Neural crest cell (in vitro differentiated cells): ENCODE measurements at regions not wholly inside any gene's neighbourhood (a gene's known extent, or its start where the extent isn't known, plus 50 kb on each side); places are given as distances from the start of the nearest gene placed in this dataset.
A peak's percentile ranks its signal among the peaks of the same experiment; 100 is the strongest.

ENCODE experiments used
- DNase-seq: peaks from one replicate; pipeline ENCODE4 v3.0.0; 2021; ENCODE audit warnings: low read depth, mixed read lengths, low spot score
- H3K27ac Mint-ChIP-seq: one replicate; pipeline ENCODE4 v1.8.0; 2021; ENCODE audit warnings: mild to moderate bottlenecking, mixed read lengths; ENCODE audit not compliant: unreplicated experiment
- H3K27me3 Mint-ChIP-seq: 2 replicates; pipeline ENCODE4 v1.8.0; 2021; ENCODE audit warnings: low read depth, mild to moderate bottlenecking, mixed read lengths
- H3K36me3 Mint-ChIP-seq: 2 replicates; pipeline ENCODE4 v1.8.0; 2021; ENCODE audit warnings: low read depth, mild to moderate bottlenecking, mixed read lengths
- H3K4me1 Mint-ChIP-seq: 2 replicates; pipeline ENCODE4 v1.8.0; 2021; ENCODE audit warnings: mixed read lengths
- H3K4me3 Mint-ChIP-seq: one replicate; pipeline ENCODE4 v1.8.0; 2021; ENCODE audit warnings: mild to moderate bottlenecking, mixed read lengths
- H3K9me3 Mint-ChIP-seq: 2 replicates; pipeline ENCODE4 v1.8.0; 2021; ENCODE audit warnings: mixed read lengths
- CTCF ChIP-seq: fragments of 200-600 bp; sonication (generic); conservative IDR thresholded peaks from 2 replicates; pipeline ENCODE4 v1.5.0; 2021; ENCODE audit warnings: antibody characterized with exemption, mild to moderate bottlenecking

- Mint-ChIP-seq H3K27ac (peak overlapping the region; percentile 99), H3K27me3 (no peaks in the 10 kb centered on the region), H3K4me1 (peaks cover 55% of the 10 kb centered on the region), H3K4me3 (peak overlapping the region; percentile 54), H3K9me3 (peaks cover 1% of the 10 kb centered on the region), H3K36me3 (no peaks in the 10 kb centered on the region)
- no peak for DNase-seq
- no peak for TF ChIP-seq CTCF
Measured at GRCh38 chr9:105993116-105993854, 298.9 kb downstream of the TMEM38B start.

- H3K4me3 Mint-ChIP-seq = no peak overlapping the region
- DNase-seq = no peak
- H3K4me1 Mint-ChIP-seq = peaks cover 59% of the 10 kb centered on the region
- no peak for TF ChIP-seq CTCF
- H3K27ac Mint-ChIP-seq = peak overlapping the region; percentile 99
- H3K27me3 Mint-ChIP-seq = no peaks in the 10 kb centered on the region
- H3K36me3 Mint-ChIP-seq = no peaks in the 10 kb centered on the region
- no peaks in the 10 kb centered on the region for H3K9me3 Mint-ChIP-seq
Measured at GRCh38 chr9:105993921-105994715, 299.8 kb downstream of the TMEM38B start.

GRCh38 chr9:105994970-105995369 is 300.6 kb downstream of the TMEM38B start:
- H3K27ac Mint-ChIP-seq = no peak overlapping the region
- no peaks in the 10 kb centered on the region for H3K27me3 Mint-ChIP-seq
- H3K9me3 Mint-ChIP-seq = no peaks in the 10 kb centered on the region

GRCh38 chr9:106017198-106017740 is 322.9 kb downstream of the TMEM38B start:
- Mint-ChIP-seq H3K4me3 (no peak overlapping the region), H3K4me1 (peaks cover 59% of the 10 kb centered on the region), H3K27ac (no peak overlapping the region), H3K27me3 (no peaks in the 10 kb centered on the region), H3K36me3 (peaks cover 9% of the 10 kb centered on the region), H3K9me3 (peaks cover 10% of the 10 kb centered on the region)
- no peak for DNase-seq
- TF ChIP-seq CTCF = no peak

More at GRCh38 chr9:105994970-105995369, 300.6 kb downstream of the TMEM38B start:
- Mint-ChIP-seq H3K36me3 (no peaks in the 10 kb centered on the region), H3K4me3 (no peak overlapping the region), H3K4me1 (peaks cover 63% of the 10 kb centered on the region)
- DNase-seq = no peak
- TF ChIP-seq CTCF = no peak

- Mint-ChIP-seq H3K27ac (peak overlapping the region; percentile 89), H3K4me3 (peak overlapping the region; percentile 40), H3K36me3 (peaks cover 6% of the 10 kb centered on the region), H3K9me3 (peaks cover 10% of the 10 kb centered on the region), H3K27me3 (no peaks in the 10 kb centered on the region), H3K4me1 (peaks cover 57% of the 10 kb centered on the region)
- DNase-seq = no peak
- no peak for TF ChIP-seq CTCF
Measured at GRCh38 chr9:106019039-106019680, 324.8 kb downstream of the TMEM38B start.
